Gastrocnemius medialis (tissue), 4 donors: ENCODE measurements at regions not wholly inside any gene's neighbourhood (a gene's known extent, or its start where the extent isn't known, plus 50 kb on each side); places are given as distances from the start of the nearest gene placed in this dataset.
"Not testable (repeated sequence)": the region's sequence is repeated elsewhere in the genome, so short reads cannot be mapped to it uniquely, and the experiment has no call there.

ENCODE experiments used
- ATAC-seq, 2 donors: fragments of 150-250 bp; one replicate each; pipeline ENCODE4 v1.9.1; 2016
- DNase-seq, 2 donors: peaks; one replicate each; pipeline ENCODE4 v3.0.0-alpha.2; 2019
- H3K27ac ChIP-seq, 4 donors: fragments of 200-600 bp; sonication (generic); 1 replicate in 1 of 4; 2 replicates in 3 of 4; pipeline ENCODE4 v1.5.1; 2016 to 2018; ENCODE audit warnings: mild to moderate bottlenecking in 2 of 4, moderate library complexity in 1 of 4
- H3K27me3 ChIP-seq, 3 donors: fragments of 200-600 bp; sonication (generic) in 2 of 3; 1 replicate in 1 of 3; 2 replicates in 2 of 3; pipeline versions ENCODE4 v1.5.1 to v1.6.0; 2016 to 2019; ENCODE audit warnings: mild to moderate bottlenecking in 1 of 3, moderate library complexity in 1 of 3
- H3K36me3 ChIP-seq, 2 donors: fragments of 200-600 bp; sonication (generic) in 1 of 2; one replicate each; pipeline ENCODE4 v1.5.1; 2017 to 2018
- H3K4me1 ChIP-seq, 2 donors: fragments of 200-600 bp; sonication (generic) in 1 of 2; one replicate each; pipeline ENCODE4 v1.5.1; 2016 to 2017; ENCODE audit warnings: mild to moderate bottlenecking in 2 of 2
- H3K4me3 ChIP-seq, 4 donors: fragments of 200-600 bp; sonication (generic) in 3 of 4; 1 replicate in 1 of 4; 2 replicates in 3 of 4; pipeline ENCODE4 v1.5.1; 2016 to 2019; ENCODE audit warnings: mild to moderate bottlenecking in 2 of 4
- H3K9me3 ChIP-seq, 3 donors: fragments of 200-600 bp; sonication (generic) in 2 of 3; 1 replicate in 1 of 3; 2 replicates in 2 of 3; pipeline ENCODE4 v1.5.1; 2016 to 2019
- in situ Hi-C, 4 donors: fragments of 200-750 bp; cut with MboI; loops; one replicate each; pipeline versions ENCODE4 v1.15.0 to v1.8.0; 2017; ENCODE audit warnings: low sequenced_read_pairs in 4 of 4
- intact Hi-C: fragments of 100-400 bp; cut with DNase I; formaldehyde crosslinking; loops from one replicate; pipeline ENCODE4 v1.15.1; 2023; ENCODE audit warnings: low total_unique reads

GRCh38 chr16:21533474-21533873, 65.9 kb upstream of the METTL9 start:
- H3K4me3 ChIP-seq, H3K9me3 ChIP-seq, DNase-seq, H3K36me3 ChIP-seq, intact Hi-C loops, H3K27me3 ChIP-seq, ATAC-seq, in situ Hi-C loops, H3K4me1 ChIP-seq, H3K27ac ChIP-seq: not testable (repeated sequence)

GRCh38 chr16:21534561-21534960, 64.8 kb upstream of the METTL9 start:
- H3K4me3 ChIP-seq, H3K27ac ChIP-seq, in situ Hi-C loops, H3K4me1 ChIP-seq, H3K36me3 ChIP-seq, intact Hi-C loops, H3K27me3 ChIP-seq, ATAC-seq, H3K9me3 ChIP-seq, DNase-seq: not testable (repeated sequence)

GRCh38 chr16:21535201-21535600, 64.2 kb upstream of the METTL9 start:
- in situ Hi-C loops, H3K4me3 ChIP-seq, H3K27ac ChIP-seq, DNase-seq, H3K9me3 ChIP-seq, intact Hi-C loops, H3K27me3 ChIP-seq, H3K36me3 ChIP-seq, ATAC-seq, H3K4me1 ChIP-seq: not testable (repeated sequence)

GRCh38 chr16:21536740-21537139, 62.6 kb upstream of the METTL9 start:
- H3K27ac ChIP-seq, H3K4me1 ChIP-seq, DNase-seq, H3K9me3 ChIP-seq, H3K4me3 ChIP-seq, H3K27me3 ChIP-seq, H3K36me3 ChIP-seq, ATAC-seq, in situ Hi-C loops, intact Hi-C loops: not testable (repeated sequence)

- DNase-seq, H3K36me3 ChIP-seq, ATAC-seq, H3K9me3 ChIP-seq, H3K27ac ChIP-seq, intact Hi-C loops, H3K4me3 ChIP-seq, in situ Hi-C loops, H3K4me1 ChIP-seq, H3K27me3 ChIP-seq: not testable (repeated sequence)
Measured at GRCh38 chr16:21537598-21537997, 61.8 kb upstream of the METTL9 start.

- intact Hi-C loops, H3K9me3 ChIP-seq, H3K4me3 ChIP-seq, H3K4me1 ChIP-seq, H3K27me3 ChIP-seq, in situ Hi-C loops, H3K36me3 ChIP-seq: not testable (repeated sequence)
- peak; percentile 72 to 92 for DNase-seq
- peak overlapping the region; percentile 70 to 90 (median 80) for H3K27ac ChIP-seq
- peak; percentile 92 for ATAC-seq
Measured at GRCh38 chr16:21539107-21539618, 60.2 kb upstream of the METTL9 start.

- H3K9me3 ChIP-seq, H3K4me1 ChIP-seq, ATAC-seq, H3K36me3 ChIP-seq, DNase-seq, H3K27ac ChIP-seq, in situ Hi-C loops, H3K4me3 ChIP-seq, H3K27me3 ChIP-seq, intact Hi-C loops: not testable (repeated sequence)
Measured at GRCh38 chr16:21540770-21541433, 58.5 kb upstream of the METTL9 start.

- ATAC-seq, H3K27me3 ChIP-seq, H3K9me3 ChIP-seq, H3K4me3 ChIP-seq, H3K27ac ChIP-seq, in situ Hi-C loops, DNase-seq, H3K4me1 ChIP-seq, intact Hi-C loops, H3K36me3 ChIP-seq: not testable (repeated sequence)
Measured at GRCh38 chr16:21541611-21542051, 57.7 kb upstream of the METTL9 start.

GRCh38 chr16:21542075-21542474, 57.3 kb upstream of the METTL9 start:
- H3K4me3 ChIP-seq, ATAC-seq, H3K27ac ChIP-seq, H3K36me3 ChIP-seq, H3K9me3 ChIP-seq, H3K27me3 ChIP-seq, H3K4me1 ChIP-seq, DNase-seq, in situ Hi-C loops, intact Hi-C loops: not testable (repeated sequence)

- in situ Hi-C loops, H3K9me3 ChIP-seq, intact Hi-C loops, DNase-seq, H3K4me3 ChIP-seq, ATAC-seq, H3K36me3 ChIP-seq, H3K27ac ChIP-seq, H3K4me1 ChIP-seq, H3K27me3 ChIP-seq: not testable (repeated sequence)
Measured at GRCh38 chr16:21542491-21543124, 56.8 kb upstream of the METTL9 start.

GRCh38 chr16:21543151-21543836, 56.1 kb upstream of the METTL9 start:
- H3K4me1 ChIP-seq, DNase-seq, intact Hi-C loops, in situ Hi-C loops, H3K36me3 ChIP-seq, ATAC-seq, H3K27me3 ChIP-seq, H3K4me3 ChIP-seq, H3K27ac ChIP-seq, H3K9me3 ChIP-seq: not testable (repeated sequence)
